SJSA1 (cell line): ENCODE measurements at regions not wholly inside any gene's neighbourhood (a gene's known extent, or its start where the extent isn't known, plus 50 kb on each side); places are given as distances from the start of the nearest gene placed in this dataset.

Source experiments
- DNase-seq, 2 experiments: peaks; one replicate each; pipeline ENCODE4 v3.0.0-alpha.2; 2015 to 2020; ENCODE audit warnings: low spot score in 2 of 2, low read depth in 1 of 2
- H3K27ac ChIP-seq: fragments of 250-450 bp; sonication (Bioruptor Pico); 2 replicates; pipeline ENCODE4 v1.5.1; 2020; ENCODE audit warnings: mild to moderate bottlenecking, moderate library complexity
- H3K27me3 ChIP-seq: fragments of 250-450 bp; sonication (Bioruptor Pico); replicated peaks from 2 replicates; pipeline ENCODE4 v1.5.1; 2020; ENCODE audit warnings: mild to moderate bottlenecking, moderate library complexity
- H3K36me3 ChIP-seq: fragments of 250-450 bp; sonication (Bioruptor Pico); 2 replicates; pipeline ENCODE4 v1.5.1; 2020; ENCODE audit warnings: mild to moderate bottlenecking
- H3K4me1 ChIP-seq: fragments of 250-450 bp; sonication (Bioruptor Pico); replicated peaks from 2 replicates; pipeline ENCODE4 v1.6.1; 2021; ENCODE audit warnings: mild to moderate bottlenecking
- H3K4me3 ChIP-seq: fragments of 250-450 bp; sonication (Bioruptor Pico); 2 replicates; pipeline ENCODE4 v1.5.1; 2020; ENCODE audit warnings: mild to moderate bottlenecking
- H3K9me3 ChIP-seq: fragments of 250-450 bp; sonication (Bioruptor Pico); replicated peaks from 2 replicates; pipeline ENCODE4 v1.5.1; 2020; ENCODE audit warnings: mild to moderate bottlenecking

DNA sequence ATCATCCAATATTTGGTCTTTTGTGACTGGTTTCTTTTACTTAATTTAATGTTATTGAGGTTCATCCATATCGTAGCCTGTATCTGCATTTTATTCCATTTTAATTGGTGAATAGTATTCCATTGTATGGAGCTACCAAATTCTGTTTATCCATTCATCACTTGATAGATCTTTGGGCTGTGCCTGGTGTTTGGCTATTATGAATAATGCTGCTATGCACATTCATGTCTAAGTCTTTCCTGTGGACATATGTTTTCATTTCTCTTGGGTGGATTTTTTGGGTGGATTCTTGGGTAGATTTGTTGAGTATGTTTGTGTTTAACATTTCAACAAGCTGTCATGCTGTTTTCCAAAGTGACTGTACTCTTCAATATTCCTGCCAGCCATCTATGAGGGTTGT is 52.5 kb upstream of the NEDD4L start:
- no peak for DNase-seq
- peaks cover 4% of the 10 kb centered on the region; the same call in 1 of the 2 replicates for H3K9me3 ChIP-seq
- no peaks in the 10 kb centered on the region; the same call in 1 of the 2 replicates for H3K4me1 ChIP-seq
- no peak overlapping the region for H3K4me3 ChIP-seq
- no peaks in the 10 kb centered on the region for H3K27me3 ChIP-seq
- H3K36me3 ChIP-seq: no peaks in the 10 kb centered on the region
- no peak overlapping the region for H3K27ac ChIP-seq

- Histone ChIP-seq H3K36me3 (no peaks in the 10 kb centered on the region), H3K27ac (no peak overlapping the region), H3K4me1 (no peaks in the 10 kb centered on the region; the same call in 1 of the 2 replicates), H3K27me3 (no peaks in the 10 kb centered on the region), H3K4me3 (no peak overlapping the region), H3K9me3 (peaks cover 4% of the 10 kb centered on the region; the same call in 1 of the 2 replicates)
- no peak for DNase-seq
These were observed 54.5 kb upstream of the NEDD4L start for GRCh38 chr18:57989536-57989935.

DNA sequence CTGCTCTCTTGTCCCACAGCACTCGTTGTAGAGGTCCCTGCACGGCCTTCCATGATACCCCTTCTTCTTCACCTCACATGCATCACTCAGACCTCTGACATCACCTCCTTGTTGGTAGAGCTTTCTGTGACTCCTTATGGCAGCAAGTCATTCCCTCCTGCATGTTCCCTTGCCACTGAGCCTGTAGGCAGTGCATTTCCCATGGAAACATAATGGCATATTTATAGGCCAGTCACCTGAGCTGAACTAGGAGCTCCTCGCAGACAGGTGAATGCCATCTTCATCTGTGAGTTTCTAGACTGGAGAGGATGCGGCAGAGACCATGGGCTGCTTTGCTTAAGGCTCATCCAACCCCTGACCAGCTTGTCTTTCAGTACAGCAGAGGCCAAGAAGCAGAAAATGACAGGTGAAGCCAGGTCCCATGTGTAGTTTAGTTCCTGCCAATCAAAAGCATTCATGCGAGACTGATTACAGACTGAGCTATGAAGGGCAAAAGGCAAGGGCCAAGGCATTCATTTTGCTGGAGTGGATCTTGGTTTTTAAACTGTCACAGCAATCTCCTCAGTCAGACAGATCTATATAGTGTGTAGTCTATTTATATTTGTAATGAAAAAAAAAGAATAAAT is 59.4 kb upstream of the NEDD4L start:
- no peak for DNase-seq
- no peak overlapping the region for H3K4me3 ChIP-seq
- no peak overlapping the region for H3K27ac ChIP-seq
- peaks cover 4% of the 10 kb centered on the region; the same call in 1 of the 2 replicates for H3K9me3 ChIP-seq
- H3K27me3 ChIP-seq: no peaks in the 10 kb centered on the region
- H3K4me1 ChIP-seq: no peaks in the 10 kb centered on the region; the same call in 1 of the 2 replicates
- H3K36me3 ChIP-seq: no peaks in the 10 kb centered on the region

- Histone ChIP-seq H3K27ac (no peak overlapping the region), H3K9me3 (peaks cover 4% of the 10 kb centered on the region; the same call in 1 of the 2 replicates), H3K4me3 (no peak overlapping the region), H3K36me3 (no peaks in the 10 kb centered on the region), H3K4me1 (no peaks in the 10 kb centered on the region; the same call in 1 of the 2 replicates), H3K27me3 (no peaks in the 10 kb centered on the region)
- DNase-seq: no peak
These were observed 60.1 kb upstream of the NEDD4L start for GRCh38 chr18:57983965-57984364.

DNA sequence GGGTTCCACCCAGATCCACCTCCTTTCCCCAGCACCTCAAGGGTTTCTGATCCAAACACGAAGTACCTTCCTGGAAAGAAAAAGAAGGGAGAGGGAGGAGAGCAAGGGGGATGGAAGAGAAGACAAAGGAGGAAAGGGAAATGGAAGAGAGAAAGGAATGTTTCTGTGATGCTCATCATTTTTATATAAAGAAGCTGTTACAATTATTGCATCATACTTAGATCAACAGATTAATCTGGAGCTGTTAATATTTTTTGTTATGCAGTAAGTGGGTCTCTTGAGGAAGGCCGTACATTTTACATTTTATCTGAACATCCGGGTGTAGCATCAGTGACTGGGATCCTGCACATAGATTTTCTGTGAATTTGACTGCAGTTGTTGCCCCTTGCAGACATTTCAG is 60.6 kb upstream of the NEDD4L start:
- Histone ChIP-seq H3K4me1 (no peaks in the 10 kb centered on the region; the same call in 1 of the 2 replicates), H3K27ac (no peak overlapping the region), H3K4me3 (no peak overlapping the region), H3K36me3 (no peaks in the 10 kb centered on the region), H3K9me3 (peaks cover 4% of the 10 kb centered on the region; the same call in 1 of the 2 replicates), H3K27me3 (no peaks in the 10 kb centered on the region)
- no peak for DNase-seq

DNA sequence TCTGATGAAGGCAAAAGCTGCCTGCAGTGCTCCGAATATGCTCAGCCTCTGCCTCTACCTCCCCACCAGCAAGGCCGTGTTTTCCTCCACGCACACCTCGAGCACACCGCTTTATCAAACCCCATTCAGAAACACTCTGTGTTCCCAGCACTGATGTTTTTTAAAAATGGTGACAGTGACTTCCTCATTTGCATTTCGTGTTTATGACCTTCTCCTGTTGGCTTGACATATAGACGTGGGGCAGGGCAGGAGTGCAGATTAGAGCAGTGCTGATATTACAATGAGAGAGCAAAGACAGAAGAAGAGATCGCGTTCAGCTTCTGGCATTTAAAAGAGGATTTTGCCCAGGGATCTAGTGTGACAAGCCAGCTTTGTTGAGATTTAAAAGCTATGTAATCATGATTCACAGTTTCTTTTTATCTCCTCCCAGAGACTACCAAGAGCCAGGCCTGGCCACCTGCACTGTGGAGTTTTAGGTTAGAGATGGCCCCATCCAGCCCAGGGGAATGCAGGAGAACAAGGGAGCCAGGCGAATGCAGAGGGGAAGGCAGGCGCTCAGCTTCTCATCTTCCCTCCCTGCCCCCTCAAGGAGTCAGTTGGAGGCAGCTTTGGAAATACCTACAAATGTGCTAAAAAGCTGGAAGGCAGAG is 61.5 kb upstream of the NEDD4L start:
- Histone ChIP-seq H3K4me1 (no peaks in the 10 kb centered on the region), H3K4me3 (no peak overlapping the region), H3K36me3 (no peaks in the 10 kb centered on the region), H3K9me3 (no peaks in the 10 kb centered on the region), H3K27me3 (no peaks in the 10 kb centered on the region), H3K27ac (no peak overlapping the region)
- no peak for DNase-seq

DNA sequence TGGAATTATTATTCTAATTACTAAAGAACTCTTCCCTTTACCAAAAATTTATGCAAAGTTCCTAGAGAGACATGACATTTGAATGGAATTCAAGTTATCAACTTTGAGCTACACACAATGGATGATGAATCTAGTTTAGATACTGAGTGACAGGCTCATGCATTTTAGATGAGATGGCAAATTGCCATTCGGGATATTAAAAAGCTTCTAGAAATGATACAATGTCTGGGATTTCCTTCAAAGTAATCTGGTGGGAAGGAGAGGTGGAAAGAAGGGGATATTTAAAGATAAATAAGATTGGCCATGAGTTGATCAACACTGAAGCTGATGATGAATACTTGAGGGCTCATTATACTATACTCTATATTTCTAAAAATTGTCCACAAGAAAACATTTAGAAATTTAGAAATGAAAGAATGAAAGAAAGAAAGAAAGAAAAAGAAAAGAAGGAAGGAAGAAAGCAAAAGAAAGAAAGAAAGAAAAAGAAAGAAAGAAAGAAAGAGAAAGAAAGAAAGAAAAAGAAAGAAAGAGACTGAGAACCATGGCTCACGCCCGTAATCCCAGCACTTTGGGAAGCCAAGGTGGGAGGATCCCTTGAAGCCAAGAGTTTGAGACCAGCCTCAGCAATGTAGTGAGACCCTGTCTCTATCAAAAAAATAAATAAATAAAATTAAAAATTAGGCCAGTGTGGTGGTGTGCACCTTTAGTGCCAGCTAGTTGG is 62.6 kb upstream of the NEDD4L start:
- Histone ChIP-seq H3K4me3 (no peak overlapping the region), H3K36me3 (no peaks in the 10 kb centered on the region), H3K9me3 (no peaks in the 10 kb centered on the region), H3K4me1 (no peaks in the 10 kb centered on the region), H3K27ac (no peak overlapping the region), H3K27me3 (no peaks in the 10 kb centered on the region)
- no peak for DNase-seq

GRCh38 chr18:57980573-57981307 is 63.3 kb upstream of the NEDD4L start:
- H3K27me3 ChIP-seq: no peaks in the 10 kb centered on the region
- no peaks in the 10 kb centered on the region for H3K36me3 ChIP-seq
- no peaks in the 10 kb centered on the region for H3K9me3 ChIP-seq
- H3K4me1 ChIP-seq: no peaks in the 10 kb centered on the region; the same call in 1 of the 2 replicates
- no peak for DNase-seq
- no peak overlapping the region for H3K4me3 ChIP-seq
- no peak overlapping the region for H3K27ac ChIP-seq

DNA sequence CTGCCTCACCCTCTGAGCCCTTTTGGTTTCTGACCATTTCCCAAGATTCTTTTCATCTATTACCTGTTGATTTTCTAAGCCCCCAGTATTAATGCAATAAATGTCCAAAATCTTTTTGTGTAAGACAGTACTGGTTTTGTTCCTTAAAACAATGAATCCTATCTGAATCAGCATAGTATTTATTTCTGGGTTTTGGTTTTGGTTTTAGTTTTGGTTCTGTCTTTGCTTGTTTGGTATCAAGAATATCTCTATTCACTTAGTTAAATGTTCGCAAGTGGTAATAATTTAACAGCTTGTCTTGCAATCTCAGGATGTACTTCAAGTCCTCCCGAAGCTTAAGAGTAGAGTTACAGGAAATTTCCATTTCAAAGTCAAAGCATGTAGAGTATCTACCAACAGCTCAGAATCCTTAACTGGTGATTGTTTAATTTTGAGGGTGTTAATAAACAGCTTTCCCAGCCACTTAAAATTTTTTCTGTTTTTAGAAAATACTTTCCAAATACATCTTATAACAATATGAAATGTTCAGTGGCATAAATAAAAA is 67.7 kb upstream of the NEDD4L start:
- H3K4me1 ChIP-seq: peaks cover 6% of the 10 kb centered on the region; the same call in 1 of the 2 replicates
- H3K9me3 ChIP-seq: no peaks in the 10 kb centered on the region
- H3K36me3 ChIP-seq: no peaks in the 10 kb centered on the region
- H3K27me3 ChIP-seq: no peaks in the 10 kb centered on the region
- H3K27ac ChIP-seq: no peak overlapping the region
- H3K4me3 ChIP-seq: no peak overlapping the region
- no peak for DNase-seq

- peaks cover 6% of the 10 kb centered on the region; the same call in 1 of the 2 replicates for H3K4me1 ChIP-seq
- H3K4me3 ChIP-seq: no peak overlapping the region
- no peaks in the 10 kb centered on the region for H3K9me3 ChIP-seq
- no peak for DNase-seq
- H3K27me3 ChIP-seq: no peaks in the 10 kb centered on the region
- no peaks in the 10 kb centered on the region for H3K36me3 ChIP-seq
- no peak overlapping the region for H3K27ac ChIP-seq
These were observed 68.2 kb upstream of the NEDD4L start for GRCh38 chr18:57975805-57976204.

- H3K4me3 ChIP-seq: no peak overlapping the region
- no peaks in the 10 kb centered on the region for H3K36me3 ChIP-seq
- H3K9me3 ChIP-seq: no peaks in the 10 kb centered on the region
- H3K27me3 ChIP-seq: no peaks in the 10 kb centered on the region
- peak in 1 of 2 experiments; percentile 13 for DNase-seq
- H3K4me1 ChIP-seq: peaks cover 6% of the 10 kb centered on the region; the same call in 1 of the 2 replicates
- H3K27ac ChIP-seq: no peak overlapping the region
These were observed 69.3 kb upstream of the NEDD4L start for GRCh38 chr18:57974585-57975265.

DNA sequence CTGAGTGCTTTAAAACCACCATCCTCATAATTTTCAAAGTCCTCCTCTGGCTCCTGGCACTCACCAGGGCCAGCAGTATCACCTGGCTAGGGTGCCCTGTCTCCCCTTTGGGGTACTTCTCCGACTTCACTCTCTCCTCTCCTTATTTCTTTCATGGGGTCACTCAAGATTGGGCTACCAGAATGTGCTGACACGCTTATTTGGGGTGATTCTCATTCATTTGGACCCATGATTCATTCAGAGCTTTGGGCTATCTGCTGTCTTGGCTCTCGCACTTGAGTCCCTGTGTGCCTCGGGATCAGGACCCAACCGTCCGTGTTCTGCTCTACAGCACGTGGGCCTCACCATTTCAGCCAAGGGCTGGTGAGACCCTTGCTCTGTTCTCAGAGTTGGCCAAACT is 70.1 kb upstream of the NEDD4L start:
- Histone ChIP-seq H3K4me3 (no peak overlapping the region), H3K4me1 (peaks cover 6% of the 10 kb centered on the region; the same call in 1 of the 2 replicates), H3K27ac (no peak overlapping the region), H3K27me3 (no peaks in the 10 kb centered on the region), H3K9me3 (no peaks in the 10 kb centered on the region), H3K36me3 (no peaks in the 10 kb centered on the region)
- DNase-seq: no peak
